ENCODE measurements at regions not wholly inside any gene's neighbourhood (a gene's known extent, or its start where the extent isn't known, plus 50 kb on each side); places are given as distances from the start of the nearest gene placed in this dataset.

GRCh38 chr5:40453689-40454088, 226.0 kb upstream of the PTGER4 start:
- Histone ChIP-seq H3K36me3 (ENCODE audit: insufficient read depth, low read length, poor library complexity, severe bottlenecking) (no peaks in the 10 kb centered on the region), H3K4me3 (ENCODE audit: low read depth, low read length, poor library complexity, severe bottlenecking) (no peak overlapping the region), H3K4me1 (ENCODE audit: insufficient read depth, low read length, poor library complexity, severe bottlenecking) (no peaks in the 10 kb centered on the region), H3K9me3 (ENCODE audit: low read depth, low read length, poor library complexity, severe bottlenecking) (no peaks in the 10 kb centered on the region), H3K27me3 (replicated peaks; ENCODE audit: insufficient read depth, low read depth, low read length, poor library complexity) (no peaks in the 10 kb centered on the region), H3K27ac (ENCODE audit: low read depth, low read length, poor library complexity, severe bottlenecking) (no peak overlapping the region)
- no TSS peak for BruUV-seq (replicated peaks)
- intact Hi-C loops (cut with micrococcal nuclease; ENCODE audit: unreplicated experiment) = no loop called here
- ChIA-PET CTCF (no interaction called here), POLR2A (ENCODE audit: low non-redundant PET) (no interaction called here)
- no peak for DNase-seq (ENCODE audit: low spot score)
- TF ChIP-seq EZH2 (IDR thresholded peaks at IDR 0.05; ENCODE audit: borderline replicate concordance, low read depth, low read length, poor library complexity, severe bottlenecking) = no peak
- no peak for TF ChIP-seq CTCF (conservative IDR thresholded peaks at IDR 0.05; ENCODE audit: low read depth, low read length)

GRCh38 chr5:40452874-40453624, 226.7 kb upstream of the PTGER4 start:
- no TSS peak for BruUV-seq (replicated peaks)
- POLR2A ChIA-PET (ENCODE audit: low non-redundant PET) = no interaction called here
- Histone ChIP-seq H3K4me3 (ENCODE audit: low read depth, low read length, poor library complexity, severe bottlenecking) (no peak overlapping the region), H3K9me3 (ENCODE audit: low read depth, low read length, poor library complexity, severe bottlenecking) (no peaks in the 10 kb centered on the region), H3K36me3 (ENCODE audit: insufficient read depth, low read length, poor library complexity, severe bottlenecking) (no peaks in the 10 kb centered on the region), H3K4me1 (ENCODE audit: insufficient read depth, low read length, poor library complexity, severe bottlenecking) (no peaks in the 10 kb centered on the region), H3K27ac (ENCODE audit: low read depth, low read length, poor library complexity, severe bottlenecking) (no peak overlapping the region), H3K27me3 (replicated peaks; ENCODE audit: insufficient read depth, low read depth, low read length, poor library complexity) (no peaks in the 10 kb centered on the region)
- no peak for TF ChIP-seq CTCF (conservative IDR thresholded peaks at IDR 0.05; ENCODE audit: low read depth, low read length)
- DNase-seq (ENCODE audit: low spot score) = no peak
- CTCF ChIA-PET = no interaction called here
- intact Hi-C loops (cut with micrococcal nuclease; ENCODE audit: unreplicated experiment) = no loop called here

- intact Hi-C loops (cut with micrococcal nuclease; ENCODE audit: unreplicated experiment) = no loop called here
- H3K27me3 ChIP-seq (replicated peaks; ENCODE audit: insufficient read depth, low read depth, low read length, poor library complexity) = no peaks in the 10 kb centered on the region
- ChIA-PET CTCF (no interaction called here), POLR2A (ENCODE audit: low non-redundant PET) (no interaction called here)
- no peak overlapping the region for H3K4me3 ChIP-seq (ENCODE audit: low read depth, low read length, poor library complexity, severe bottlenecking)
- no TSS peak for BruUV-seq (replicated peaks)
- H3K9me3 ChIP-seq (ENCODE audit: low read depth, low read length, poor library complexity, severe bottlenecking) = no peaks in the 10 kb centered on the region
- no peak for TF ChIP-seq CTCF (conservative IDR thresholded peaks at IDR 0.05; ENCODE audit: low read depth, low read length)
- no peak for TF ChIP-seq EZH2 (IDR thresholded peaks at IDR 0.05; ENCODE audit: borderline replicate concordance, low read depth, low read length, poor library complexity, severe bottlenecking)
- H3K27ac ChIP-seq (ENCODE audit: low read depth, low read length, poor library complexity, severe bottlenecking) = no peak overlapping the region
- DNase-seq (ENCODE audit: low spot score) = no peak
- H3K4me1 ChIP-seq (ENCODE audit: insufficient read depth, low read length, poor library complexity, severe bottlenecking) = no peaks in the 10 kb centered on the region
- no peaks in the 10 kb centered on the region for H3K36me3 ChIP-seq (ENCODE audit: insufficient read depth, low read length, poor library complexity, severe bottlenecking)
These were observed 232.3 kb upstream of the PTGER4 start for GRCh38 chr5:40447438-40447837.

All from A673 (cell line).